NCI-H1436 (cell line): ENCODE measurements at regions not wholly inside any gene's neighbourhood (a gene's known extent, or its start where the extent isn't known, plus 50 kb on each side); places are given as distances from the start of the nearest gene placed in this dataset.

Source experiments
- DNase-seq: peaks from one replicate; lab custom pipeline; 2025; lab: John Stamatoyannopoulos, UW

GRCh38 chr2:9156483-9156882 lies 50.1 kb upstream of the ASAP2 start:
- no peak for DNase-seq

GRCh38 chr2:9154061-9154460 lies 52.6 kb upstream of the ASAP2 start:
- DNase-seq, result no peak

GRCh38 chr2:9153643-9153980 lies 53.0 kb upstream of the ASAP2 start:
- no peak for DNase-seq

- peak; percentile 7 for DNase-seq
Measured at GRCh38 chr2:9152975-9153642, 53.5 kb upstream of the ASAP2 start.

GRCh38 chr2:9150906-9151305 lies 55.7 kb upstream of the ASAP2 start:
- DNase-seq, result no peak

- DNase-seq, result no peak
Measured at GRCh38 chr2:9150568-9150900, 56.1 kb upstream of the ASAP2 start.

- no peak for DNase-seq
Measured at GRCh38 chr2:9149726-9150567, 56.7 kb upstream of the ASAP2 start.

- no peak for DNase-seq
Measured at GRCh38 chr2:9149388-9149660, 57.3 kb upstream of the ASAP2 start.

GRCh38 chr2:9146646-9147045 lies 60.0 kb upstream of the ASAP2 start:
- DNase-seq, result no peak

- DNase-seq, result no peak
Measured at GRCh38 chr2:9145752-9146430, 60.7 kb upstream of the ASAP2 start.

GRCh38 chr2:9145109-9145751 lies 61.4 kb upstream of the ASAP2 start:
- DNase-seq, result no peak

GRCh38 chr2:9144617-9145016 lies 62.0 kb upstream of the ASAP2 start:
- DNase-seq, result no peak

- DNase-seq, result no peak
Measured at GRCh38 chr2:9144046-9144445, 62.6 kb upstream of the ASAP2 start.

GRCh38 chr2:9143264-9143815 lies 63.3 kb upstream of the ASAP2 start:
- no peak for DNase-seq

- DNase-seq, result peak; percentile 70
Measured at GRCh38 chr2:9142551-9143263, 63.9 kb upstream of the ASAP2 start.

GRCh38 chr2:9141706-9142460 lies 64.7 kb upstream of the ASAP2 start:
- DNase-seq, result peak; percentile 21

- no peak for DNase-seq
Measured at GRCh38 chr2:9141091-9141667, 65.4 kb upstream of the ASAP2 start.

GRCh38 chr2:9140645-9141044 lies 66.0 kb upstream of the ASAP2 start:
- no peak for DNase-seq

- peak; percentile 70 for DNase-seq
Measured at GRCh38 chr2:9139491-9140443, 66.8 kb upstream of the ASAP2 start.
